ENCODE measurements at regions not wholly inside any gene's neighbourhood (a gene's known extent, or its start where the extent isn't known, plus 50 kb on each side); places are given as distances from the start of the nearest gene placed in this dataset.

- peak overlapping the region; percentile 13; the same call in 1 of the 2 replicates for H2AFZ ChIP-seq (ENCODE audit: low read depth, low read length)
- peak overlapping the region; percentile 78 for H3K27ac ChIP-seq (ENCODE audit: low read length)
- peaks cover 38% of the 10 kb centered on the region for H3K36me3 ChIP-seq (replicated peaks; ENCODE audit: low read depth, low read length)
Measured at GRCh38 chr2:14843507-14844204, 211.1 kb downstream of the LRATD1 start.

GRCh38 chr2:14855751-14856150 lies 223.2 kb downstream of the LRATD1 start:
- Histone ChIP-seq H3K79me2 (ENCODE audit: low read length) (no peaks in the 10 kb centered on the region), H3K9me3 (ENCODE audit: insufficient read depth, low read length) (peaks cover 17% of the 10 kb centered on the region), H3K4me2 (ENCODE audit: low read length) (no peak overlapping the region), H3K4me3 (ENCODE audit: low read length) (no peak overlapping the region), H3K4me1 (ENCODE audit: low read length) (no peaks in the 10 kb centered on the region), H4K20me1 (ENCODE audit: insufficient read depth, low read length) (no peaks in the 10 kb centered on the region), H3K9ac (ENCODE audit: low read length) (no peak overlapping the region), H3K36me3 (replicated peaks; ENCODE audit: low read depth, low read length) (peaks cover 12% of the 10 kb centered on the region), H3K27ac (ENCODE audit: low read length) (no peak overlapping the region), H3K27me3 (ENCODE audit: low read depth, low read length) (no peaks in the 10 kb centered on the region), H2AFZ (ENCODE audit: low read depth, low read length) (no peak overlapping the region)
- TF ChIP-seq EZH2phosphoT487 (IDR thresholded peaks at IDR 0.05; ENCODE audit: low read depth) = no peak
- no peak for TF ChIP-seq CTCF (IDR thresholded peaks at IDR 0.05; ENCODE audit: low read depth, low read length)

More at GRCh38 chr2:14843507-14844204, 211.1 kb downstream of the LRATD1 start:
- Histone ChIP-seq H3K4me2 (ENCODE audit: low read length) (peak overlapping the region; percentile 67), H3K79me2 (ENCODE audit: low read length) (no peaks in the 10 kb centered on the region), H3K27me3 (ENCODE audit: low read depth, low read length) (no peaks in the 10 kb centered on the region), H3K4me3 (ENCODE audit: low read length) (peak overlapping the region; percentile 39), H3K9ac (ENCODE audit: low read length) (peak overlapping the region; percentile 47), H3K4me1 (ENCODE audit: low read length) (peaks cover 25% of the 10 kb centered on the region), H3K9me3 (ENCODE audit: insufficient read depth, low read length) (peaks cover 21% of the 10 kb centered on the region), H4K20me1 (ENCODE audit: insufficient read depth, low read length) (no peaks in the 10 kb centered on the region)
- no peak for TF ChIP-seq EZH2phosphoT487 (IDR thresholded peaks at IDR 0.05; ENCODE audit: low read depth)
- no peak for TF ChIP-seq CTCF (IDR thresholded peaks at IDR 0.05; ENCODE audit: low read depth, low read length)

- Histone ChIP-seq H3K27ac (ENCODE audit: low read length) (peak overlapping the region; percentile 14), H3K27me3 (ENCODE audit: low read depth, low read length) (no peaks in the 10 kb centered on the region), H3K9me3 (ENCODE audit: insufficient read depth, low read length) (peaks cover 11% of the 10 kb centered on the region), H3K4me2 (ENCODE audit: low read length) (peak overlapping the region; percentile 1; the same call in 1 of the 2 replicates), H3K79me2 (ENCODE audit: low read length) (no peaks in the 10 kb centered on the region), H3K36me3 (replicated peaks; ENCODE audit: low read depth, low read length) (peaks cover 33% of the 10 kb centered on the region), H3K9ac (ENCODE audit: low read length) (no peak overlapping the region), H4K20me1 (ENCODE audit: insufficient read depth, low read length) (no peaks in the 10 kb centered on the region), H2AFZ (ENCODE audit: low read depth, low read length) (no peak overlapping the region), H3K4me1 (ENCODE audit: low read length) (peaks cover 53% of the 10 kb centered on the region), H3K4me3 (ENCODE audit: low read length) (no peak overlapping the region)
- no peak for TF ChIP-seq EZH2phosphoT487 (IDR thresholded peaks at IDR 0.05; ENCODE audit: low read depth)
- no peak for TF ChIP-seq CTCF (IDR thresholded peaks at IDR 0.05; ENCODE audit: low read depth, low read length)
Measured at GRCh38 chr2:14861181-14861580, 228.7 kb downstream of the LRATD1 start.

GRCh38 chr2:14866736-14867352 lies 234.3 kb downstream of the LRATD1 start:
- H3K27me3 ChIP-seq (ENCODE audit: low read depth, low read length) = 0 out of 2 replicates have a peak, but pooled peaks cover 3% of the 10 kb centered on the region
- peak overlapping the region; percentile 21 for H3K4me3 ChIP-seq (ENCODE audit: low read length)

More at GRCh38 chr2:14866736-14867352, 234.3 kb downstream of the LRATD1 start:
- Histone ChIP-seq H3K79me2 (ENCODE audit: low read length) (no peaks in the 10 kb centered on the region), H3K4me1 (ENCODE audit: low read length) (peaks cover 79% of the 10 kb centered on the region), H3K9me3 (ENCODE audit: insufficient read depth, low read length) (peaks cover 16% of the 10 kb centered on the region; the same call in 1 of the 2 replicates), H2AFZ (ENCODE audit: low read depth, low read length) (no peak overlapping the region), H3K27ac (ENCODE audit: low read length) (peak overlapping the region; percentile 94), H3K9ac (ENCODE audit: low read length) (peak overlapping the region; percentile 49), H3K4me2 (ENCODE audit: low read length) (peak overlapping the region; percentile 60), H4K20me1 (ENCODE audit: insufficient read depth, low read length) (no peaks in the 10 kb centered on the region), H3K36me3 (replicated peaks; ENCODE audit: low read depth, low read length) (peaks cover 41% of the 10 kb centered on the region)
- no peak for TF ChIP-seq CTCF (IDR thresholded peaks at IDR 0.05; ENCODE audit: low read depth, low read length)
- TF ChIP-seq EZH2phosphoT487 (IDR thresholded peaks at IDR 0.05; ENCODE audit: low read depth) = no peak
